Natural killer cell (primary cell): ENCODE measurements at regions not wholly inside any gene's neighbourhood (a gene's known extent, or its start where the extent isn't known, plus 50 kb on each side); places are given as distances from the start of the nearest gene placed in this dataset.
"Not testable (repeated sequence)": the region's sequence is repeated elsewhere in the genome, so short reads cannot be mapped to it uniquely, and the experiment has no call there.

Experiments used
- ATAC-seq, 3 donors: fragments of 150-1000 bp in 2 of 3; fragments of 200-7000 bp in 1 of 3; cut with Tn5 transposase; 1 replicate in 1 of 3; 2 replicates in 2 of 3; pipeline ENCODE4 v1.10.0; 2021; ENCODE audit warnings: mild to moderate bottlenecking in 2 of 3, moderate library complexity in 2 of 3
- DNase-seq, 2 donors: peaks; one replicate each; pipeline versions ENCODE4 v3.0.0 to v3.0.0-alpha.2; 2013 to 2021; ENCODE audit warnings: mixed read lengths in 1 of 2
- H3K27ac ChIP-seq: one replicate; pipeline ENCODE4 v1.5.1; 2013; ENCODE audit warnings: mild to moderate bottlenecking, low read length
- H3K27me3 ChIP-seq: one replicate; pipeline ENCODE4 v1.6.1; 2013; ENCODE audit warnings: low read length; ENCODE audit not compliant: control insufficient read depth, insufficient read depth
- H3K36me3 ChIP-seq: one replicate; pipeline ENCODE4 v1.6.1; 2013; ENCODE audit warnings: low read length; ENCODE audit not compliant: control insufficient read depth, insufficient read depth
- H3K4me1 ChIP-seq: one replicate; pipeline ENCODE4 v1.6.1; 2013; ENCODE audit warnings: low read length; ENCODE audit not compliant: control insufficient read depth, insufficient read depth
- H3K4me3 ChIP-seq: one replicate; pipeline ENCODE4 v1.5.1; 2013; ENCODE audit warnings: low read length
- H3K9me3 ChIP-seq: one replicate; pipeline ENCODE4 v1.6.1; 2013; ENCODE audit warnings: low read length; ENCODE audit not compliant: control insufficient read depth, insufficient read depth
- H3K27ac Mint-ChIP-seq, 2 donors: one replicate each; pipeline ENCODE4 v1.8.0; 2022; ENCODE audit warnings: mild to moderate bottlenecking in 2 of 2, mixed read lengths in 2 of 2, moderate library complexity in 1 of 2
- H3K27me3 Mint-ChIP-seq, 2 donors: one replicate each; pipeline ENCODE4 v1.8.0; 2022; ENCODE audit warnings: low read depth in 2 of 2, mixed read lengths in 2 of 2
- H3K36me3 Mint-ChIP-seq: one replicate; pipeline ENCODE4 v1.8.0; 2022; ENCODE audit warnings: mixed read lengths
- H3K4me1 Mint-ChIP-seq, 2 donors: one replicate each; pipeline ENCODE4 v1.8.0; 2022; ENCODE audit warnings: mixed read lengths in 2 of 2
- H3K4me3 Mint-ChIP-seq: one replicate; pipeline ENCODE4 v1.8.0; 2022; ENCODE audit warnings: mild to moderate bottlenecking, moderate library complexity, mixed read lengths
- H3K9me3 Mint-ChIP-seq, 2 donors: one replicate each; pipeline ENCODE4 v1.8.0; 2022; ENCODE audit warnings: mixed read lengths in 2 of 2
- WGBS: methylation state at CpG from one replicate; pipeline ENCODE4 v1.1.7; 2013; ENCODE audit warnings: missing lambda C conversion rate; ENCODE audit not compliant: insufficient coverage; 5-methylcytosine and 5-hydroxymethylcytosine counted together
- intact Hi-C: fragments of 100-400 bp; cut with micrococcal nuclease; formaldehyde crosslinking; loops from one replicate; pipeline ENCODE4 v1.14.2; 2022
- TF ChIP-seq, protein P1 (sequence below): fragments of 200-600 bp; IDR thresholded peaks from one replicate; pipeline ENCODE4 v1.8.0; 2022; ENCODE audit warnings: antibody characterized with exemption

DNA sequence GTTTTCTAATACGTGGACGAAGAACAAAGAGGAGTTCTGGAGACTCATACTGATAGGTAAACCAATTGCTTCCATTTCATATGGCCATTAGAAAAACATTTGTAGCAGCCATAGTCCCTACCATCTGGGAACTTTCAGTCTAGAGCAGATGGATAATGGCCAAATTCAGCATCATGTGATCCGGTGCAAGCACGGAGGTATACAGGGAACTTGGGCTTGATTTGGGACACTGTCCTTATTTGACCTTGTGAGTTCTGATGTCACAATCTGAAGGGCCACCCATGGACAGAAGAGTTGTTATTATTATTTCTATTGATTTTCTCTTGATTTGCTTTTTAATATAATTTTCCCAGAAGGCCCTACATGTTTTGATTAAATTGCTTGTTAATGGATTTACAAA is 154.6 kb upstream of the ZNF267 start:
- WGBS, result 94% methylated on average over 4 of the region's 4 CpGs
- H3K4me3 ChIP-seq, result no peak overlapping the region
- TF ChIP-seq, protein P1, sequence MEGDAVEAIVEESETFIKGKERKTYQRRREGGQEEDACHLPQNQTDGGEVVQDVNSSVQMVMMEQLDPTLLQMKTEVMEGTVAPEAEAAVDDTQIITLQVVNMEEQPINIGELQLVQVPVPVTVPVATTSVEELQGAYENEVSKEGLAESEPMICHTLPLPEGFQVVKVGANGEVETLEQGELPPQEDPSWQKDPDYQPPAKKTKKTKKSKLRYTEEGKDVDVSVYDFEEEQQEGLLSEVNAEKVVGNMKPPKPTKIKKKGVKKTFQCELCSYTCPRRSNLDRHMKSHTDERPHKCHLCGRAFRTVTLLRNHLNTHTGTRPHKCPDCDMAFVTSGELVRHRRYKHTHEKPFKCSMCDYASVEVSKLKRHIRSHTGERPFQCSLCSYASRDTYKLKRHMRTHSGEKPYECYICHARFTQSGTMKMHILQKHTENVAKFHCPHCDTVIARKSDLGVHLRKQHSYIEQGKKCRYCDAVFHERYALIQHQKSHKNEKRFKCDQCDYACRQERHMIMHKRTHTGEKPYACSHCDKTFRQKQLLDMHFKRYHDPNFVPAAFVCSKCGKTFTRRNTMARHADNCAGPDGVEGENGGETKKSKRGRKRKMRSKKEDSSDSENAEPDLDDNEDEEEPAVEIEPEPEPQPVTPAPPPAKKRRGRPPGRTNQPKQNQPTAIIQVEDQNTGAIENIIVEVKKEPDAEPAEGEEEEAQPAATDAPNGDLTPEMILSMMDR, result no peak
- peaks cover 4% of the 10 kb centered on the region for H3K36me3 ChIP-seq
- DNase-seq (no peak), ATAC-seq (no peak)
- peaks cover 10% of the 10 kb centered on the region for H3K36me3 Mint-ChIP-seq
- peak overlapping the region in 1 of 2 donors; percentile 93 for H3K27ac Mint-ChIP-seq
- intact Hi-C loops, result loop anchor here (10.0 kb wide), 3 partner anchors 224 to 534 kb away; partner anchors contain the start of genes ARMC5 and FUS
- peaks cover 58 to 59% of the 10 kb centered on the region in 2 donors for H3K4me1 Mint-ChIP-seq
- no peaks in the 10 kb centered on the region for H3K27me3 Mint-ChIP-seq
- peaks cover 29% of the 10 kb centered on the region for H3K4me1 ChIP-seq
- no peaks in the 10 kb centered on the region for H3K27me3 ChIP-seq
- no peak overlapping the region for H3K4me3 Mint-ChIP-seq
- H3K9me3 ChIP-seq, result no peaks in the 10 kb centered on the region
- no peak overlapping the region for H3K27ac ChIP-seq
- no peaks in the 10 kb centered on the region for H3K9me3 Mint-ChIP-seq

DNA sequence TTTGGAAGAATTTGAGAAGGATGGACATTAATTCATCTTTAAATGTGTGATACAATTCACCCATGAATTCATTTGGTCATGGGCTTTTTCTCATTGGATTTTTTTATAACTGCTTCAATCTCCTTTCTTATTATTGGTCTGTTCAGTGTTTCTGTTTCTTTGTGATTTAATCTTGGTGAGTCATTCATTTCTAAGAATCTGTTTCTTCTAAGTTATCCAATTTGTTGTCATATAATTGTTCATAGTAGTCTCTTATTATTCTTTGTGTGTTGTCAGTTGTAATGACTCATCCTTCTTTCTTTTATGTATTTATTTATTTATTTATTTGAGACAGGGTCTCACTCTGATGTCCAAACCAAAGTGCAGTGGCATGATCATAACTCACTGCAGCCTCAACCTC is 146.1 kb upstream of the ZNF267 start:
- TF ChIP-seq, protein P1, result no peak
- H3K4me1 Mint-ChIP-seq, result peaks cover 31 to 69% of the 10 kb centered on the region in 2 donors
- DNase-seq (no peak), ATAC-seq (no peak)
- Histone ChIP-seq H3K4me3 (no peak overlapping the region), H3K27ac (no peak overlapping the region), H3K36me3 (peaks cover 22% of the 10 kb centered on the region), H3K27me3 (no peaks in the 10 kb centered on the region), H3K4me1 (no peaks in the 10 kb centered on the region), H3K9me3 (no peaks in the 10 kb centered on the region)
- intact Hi-C loops, result no loop called here
- H3K36me3 Mint-ChIP-seq, result peaks cover 39% of the 10 kb centered on the region
- H3K4me3 Mint-ChIP-seq, result no peak overlapping the region
- H3K9me3 Mint-ChIP-seq, result no peaks in the 10 kb centered on the region
- peak overlapping the region in 1 of 2 donors; percentile 17 for H3K27ac Mint-ChIP-seq
- H3K27me3 Mint-ChIP-seq, result no peaks in the 10 kb centered on the region

DNA sequence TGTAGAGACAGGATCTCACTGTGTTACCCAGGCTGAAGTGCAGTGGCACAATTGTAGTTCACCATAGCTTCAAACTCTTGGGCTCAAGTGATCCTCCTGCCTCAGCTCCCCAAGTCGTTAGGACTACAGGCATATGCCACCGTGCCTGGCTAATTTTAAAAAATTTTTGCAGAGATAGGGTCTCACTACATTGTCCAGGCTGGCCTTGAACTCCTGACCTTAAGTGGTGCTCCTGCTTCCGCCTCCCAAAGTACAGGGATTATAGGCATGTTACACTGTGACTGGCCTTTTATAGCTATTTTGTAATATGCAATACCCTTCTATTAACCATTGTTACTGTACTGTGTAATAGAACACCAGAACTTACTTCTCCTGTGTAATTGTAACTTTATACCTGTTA is 139.3 kb upstream of the ZNF267 start:
- Histone ChIP-seq H3K9me3 (no peaks in the 10 kb centered on the region), H3K36me3 (peaks cover 37% of the 10 kb centered on the region), H3K27ac (no peak overlapping the region), H3K4me1 (no peaks in the 10 kb centered on the region), H3K4me3 (no peak overlapping the region), H3K27me3 (no peaks in the 10 kb centered on the region)
- Mint-ChIP-seq H3K27me3 (no peaks in the 10 kb centered on the region), H3K9me3 (peaks cover 4 to 6% of the 10 kb centered on the region in 2 donors), H3K4me3 (no peak overlapping the region), H3K27ac (no peak overlapping the region), H3K36me3 (peaks cover 47% of the 10 kb centered on the region), H3K4me1 (peaks cover 39 to 46% of the 10 kb centered on the region in 2 donors)
- intact Hi-C loops, result no loop called here
- no peak for ATAC-seq
- WGBS, result 95% methylated on average over 3 of the region's 3 CpGs
- no peak for DNase-seq
- TF ChIP-seq, protein P1, result no peak

DNA sequence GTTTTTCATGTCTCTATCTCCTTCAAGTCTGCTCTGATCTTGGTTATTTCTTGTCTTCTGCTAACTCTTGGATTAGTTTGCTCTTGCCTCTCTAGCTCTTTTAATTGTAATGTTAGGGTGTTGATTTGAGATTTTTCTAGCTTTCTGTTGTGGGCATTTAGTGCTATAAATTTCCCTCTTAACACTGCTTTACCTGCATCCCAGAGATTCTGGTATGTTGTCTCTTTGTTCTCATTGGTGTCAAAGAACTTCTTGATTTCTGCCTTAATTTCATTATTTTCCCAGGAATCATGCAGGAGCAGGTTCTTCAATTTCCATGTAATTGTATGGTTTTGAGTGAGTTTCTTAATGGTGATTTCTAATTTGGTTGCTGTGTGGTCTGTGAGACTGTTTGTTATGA is 128.5 kb upstream of the ZNF267 start:
- Histone ChIP-seq H3K36me3 (peaks cover 14% of the 10 kb centered on the region), H3K9me3 (peaks cover 19% of the 10 kb centered on the region)
- peaks cover 18 to 35% of the 10 kb centered on the region in 2 donors for H3K9me3 Mint-ChIP-seq
- peaks cover 75% of the 10 kb centered on the region for H3K36me3 Mint-ChIP-seq
- H3K4me3 ChIP-seq, DNase-seq, ATAC-seq, H3K27me3 ChIP-seq, H3K4me1 ChIP-seq, intact Hi-C loops, H3K27ac Mint-ChIP-seq, H3K27ac ChIP-seq, H3K27me3 Mint-ChIP-seq, H3K4me3 Mint-ChIP-seq: not testable (repeated sequence)
- peaks cover 14 to 22% of the 10 kb centered on the region in 2 donors for H3K4me1 Mint-ChIP-seq
